ENCODE measurements at regions not wholly inside any gene's neighbourhood (a gene's known extent, or its start where the extent isn't known, plus 50 kb on each side); places are given as distances from the start of the nearest gene placed in this dataset.

- Histone ChIP-seq H4K8ac (replicated peaks; ENCODE audit: insufficient read length, low read depth, low read length) (no peak overlapping the region), H3T11ph (ENCODE audit: low read length) (no peak overlapping the region), H3K18ac (ENCODE audit: insufficient read length, low read depth, low read length) (no peak overlapping the region), H2BK15ac (ENCODE audit: low read depth, low read length) (no peak overlapping the region), H3K27ac (ENCODE audit: insufficient read length, low read depth, low read length) (no peak overlapping the region), H3K14ac (ENCODE audit: insufficient read depth, low read length) (no peak overlapping the region), H3K4me2 (ENCODE audit: insufficient read depth, insufficient read length, low read length) (no peak overlapping the region), H3K9me3 (ENCODE audit: control insufficient read depth, low read depth, low read length) (no peaks in the 10 kb centered on the region), H3K4me1 (ENCODE audit: insufficient read depth, low read length) (no peaks in the 10 kb centered on the region), H4K91ac (ENCODE audit: insufficient read length, low read depth, low read length) (no peak overlapping the region), H3K27me3 (ENCODE audit: insufficient read depth, low read length) (no peaks in the 10 kb centered on the region), H2AFZ (ENCODE audit: low read length) (no peak overlapping the region), H3K23me2 (ENCODE audit: insufficient read length, low read depth, low read length, poor library complexity, severe bottlenecking) (no peaks in the 10 kb centered on the region), H2AK5ac (ENCODE audit: insufficient read length, low read length) (no peak overlapping the region), H2BK120ac (ENCODE audit: low read depth, low read length, poor library complexity, severe bottlenecking) (no peak overlapping the region), H3K4ac (ENCODE audit: low read depth, low read length) (no peak overlapping the region), H3K79me2 (ENCODE audit: insufficient read depth, low read length) (no peaks in the 10 kb centered on the region), H3K23ac (ENCODE audit: insufficient read length, low read depth, low read length) (no peak overlapping the region), H2BK20ac (ENCODE audit: low read depth, low read length, poor library complexity, severe bottlenecking) (no peak overlapping the region), H4K5ac (ENCODE audit: insufficient read length, low read depth, low read length) (no peak overlapping the region), H4K20me1 (ENCODE audit: control insufficient read depth, insufficient read depth, insufficient read length) (no peaks in the 10 kb centered on the region), H2BK5ac (ENCODE audit: insufficient read length, low read length) (no peak overlapping the region), H2BK12ac (ENCODE audit: insufficient read length, low read depth, low read length) (no peak overlapping the region), H3K9ac (ENCODE audit: extremely low read depth, insufficient read length, low read length) (no peak overlapping the region), H3K56ac (ENCODE audit: insufficient read length, low read depth, low read length) (no peak overlapping the region), H3K79me1 (ENCODE audit: insufficient read depth, low read depth, low read length, poor library complexity, severe bottlenecking) (no peaks in the 10 kb centered on the region)
- no peaks in the 10 kb centered on the region for H3K4me1 Mint-ChIP-seq
- H3K36me3 Mint-ChIP-seq (ENCODE audit: insufficient read depth in 1 of 3, low read depth in 3 of 3): peaks cover 0 to 4% (median 0%) of the 10 kb centered on the region in 3 experiments; a peak in 1 of 7 replicates
- no peak for DNase-seq
- peaks cover 3 to 5% of the 10 kb centered on the region in 2 experiments; a peak in 3 of 5 replicates for H3K9me3 Mint-ChIP-seq
- H3K27ac Mint-ChIP-seq: no peak overlapping the region
- TF ChIP-seq CTCF (conservative IDR thresholded peaks at IDR 0.05): no peak
- H3K4me3 Mint-ChIP-seq: no peak overlapping the region
- no CpG with 5 or more reads among the region's 2 CpGs for WGBS (ENCODE audit: extremely low coverage, insufficient read length, low lambda C conversion rate)
- H3K27me3 Mint-ChIP-seq (ENCODE audit: low read depth): no peaks in the 10 kb centered on the region
Measured at GRCh38 chr5:68070591-68071281, 144.8 kb upstream of the PIK3R1 start.
